ENCODE measurements at regions not wholly inside any gene's neighbourhood (a gene's known extent, or its start where the extent isn't known, plus 50 kb on each side); places are given as distances from the start of the nearest gene placed in this dataset.

DNA sequence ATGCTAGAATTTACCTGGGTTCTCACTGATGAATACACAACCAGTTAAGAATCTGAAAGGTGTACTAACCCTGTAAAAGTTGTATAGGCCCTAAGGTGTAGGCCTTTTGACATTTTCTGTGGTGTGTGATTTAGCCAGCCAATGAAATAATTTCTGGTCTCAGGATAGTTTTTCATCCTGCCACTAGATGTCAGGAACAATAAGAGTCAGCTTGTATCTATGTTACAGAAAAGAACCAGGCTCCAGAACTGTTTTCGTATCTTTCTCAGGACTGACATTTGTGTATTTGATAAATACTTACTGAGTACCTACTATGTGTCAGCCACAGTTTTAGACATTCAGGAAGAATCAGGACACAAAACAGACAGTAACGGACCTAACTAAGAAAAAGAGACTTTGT is 673.6 kb upstream of the TENM3 start:
- Histone ChIP-seq H3K36me3 (no peaks in the 10 kb centered on the region), H3K27ac (no peak overlapping the region), H3K9me3 (no peaks in the 10 kb centered on the region), H3K4me3 (no peak overlapping the region), H3K4me1 (no peaks in the 10 kb centered on the region), H3K27me3 (no peaks in the 10 kb centered on the region)
- TF ChIP-seq, protein P1, sequence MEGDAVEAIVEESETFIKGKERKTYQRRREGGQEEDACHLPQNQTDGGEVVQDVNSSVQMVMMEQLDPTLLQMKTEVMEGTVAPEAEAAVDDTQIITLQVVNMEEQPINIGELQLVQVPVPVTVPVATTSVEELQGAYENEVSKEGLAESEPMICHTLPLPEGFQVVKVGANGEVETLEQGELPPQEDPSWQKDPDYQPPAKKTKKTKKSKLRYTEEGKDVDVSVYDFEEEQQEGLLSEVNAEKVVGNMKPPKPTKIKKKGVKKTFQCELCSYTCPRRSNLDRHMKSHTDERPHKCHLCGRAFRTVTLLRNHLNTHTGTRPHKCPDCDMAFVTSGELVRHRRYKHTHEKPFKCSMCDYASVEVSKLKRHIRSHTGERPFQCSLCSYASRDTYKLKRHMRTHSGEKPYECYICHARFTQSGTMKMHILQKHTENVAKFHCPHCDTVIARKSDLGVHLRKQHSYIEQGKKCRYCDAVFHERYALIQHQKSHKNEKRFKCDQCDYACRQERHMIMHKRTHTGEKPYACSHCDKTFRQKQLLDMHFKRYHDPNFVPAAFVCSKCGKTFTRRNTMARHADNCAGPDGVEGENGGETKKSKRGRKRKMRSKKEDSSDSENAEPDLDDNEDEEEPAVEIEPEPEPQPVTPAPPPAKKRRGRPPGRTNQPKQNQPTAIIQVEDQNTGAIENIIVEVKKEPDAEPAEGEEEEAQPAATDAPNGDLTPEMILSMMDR (IDR thresholded peaks at IDR 0.05) = no peak
- TF ChIP-seq POLR2A (IDR thresholded peaks at IDR 0.05) (no peak), POLR2AphosphoS5 (IDR thresholded peaks at IDR 0.05; ENCODE audit: insufficient read depth in 1 of 2, low read depth in 1 of 2) (no peak)
- no peak for DNase-seq (ENCODE audit: extremely low spot score in 2 of 2)
- intact Hi-C loops (cut with DNase I) = no loop called here

DNA sequence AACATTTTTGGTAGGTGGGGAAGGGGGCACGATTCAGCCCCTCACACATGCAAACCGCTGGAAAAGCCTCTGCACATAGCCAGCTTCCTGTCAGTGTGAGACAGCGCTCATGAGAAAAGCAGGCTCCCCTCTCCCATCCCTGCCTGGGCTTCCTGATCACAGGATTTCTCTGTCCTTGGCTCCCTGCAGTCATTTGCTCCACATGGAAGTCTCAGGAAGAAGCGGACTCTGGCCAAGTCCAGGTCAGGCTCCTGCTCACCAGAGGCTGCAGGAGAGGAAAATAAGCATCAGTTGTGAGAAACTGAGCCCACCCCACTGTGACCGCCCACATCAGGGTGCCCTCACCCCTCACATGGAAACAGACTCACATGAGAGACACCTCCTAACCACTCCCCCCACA is 664.3 kb upstream of the TENM3 start:
- Histone ChIP-seq H3K27me3 (no peaks in the 10 kb centered on the region), H3K27ac (no peak overlapping the region), H3K4me1 (no peaks in the 10 kb centered on the region), H3K36me3 (no peaks in the 10 kb centered on the region), H3K9me3 (no peaks in the 10 kb centered on the region), H3K4me3 (no peak overlapping the region)
- intact Hi-C loops (cut with DNase I) = no loop called here
- DNase-seq (ENCODE audit: extremely low spot score in 2 of 2) = no peak
- TF ChIP-seq, protein P1 (IDR thresholded peaks at IDR 0.05) = no peak
- no peak for TF ChIP-seq POLR2A (IDR thresholded peaks at IDR 0.05)
- TF ChIP-seq POLR2AphosphoS5 (IDR thresholded peaks at IDR 0.05; ENCODE audit: insufficient read depth in 1 of 2, low read depth in 1 of 2) = no peak

DNA sequence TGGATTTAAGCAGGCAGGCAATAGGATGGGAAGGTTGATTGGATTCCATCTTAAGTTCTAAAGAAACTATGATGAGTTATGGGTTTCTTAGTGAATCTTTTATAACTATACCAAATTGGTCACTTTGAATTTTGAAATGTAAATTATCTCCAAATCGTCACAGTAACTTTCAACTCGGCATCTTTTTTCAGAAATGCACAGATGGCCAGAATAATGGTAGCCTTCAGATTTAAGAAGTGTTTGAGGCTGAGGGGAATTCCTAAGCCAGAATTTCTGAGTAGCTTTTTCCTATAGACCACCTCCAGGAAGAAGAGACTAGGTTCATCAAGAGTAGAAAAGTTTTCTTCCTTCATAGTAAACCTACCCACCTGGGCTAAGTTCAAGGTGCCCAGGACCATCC is 663.7 kb upstream of the TENM3 start:
- Histone ChIP-seq H3K27me3 (no peaks in the 10 kb centered on the region), H3K9me3 (no peaks in the 10 kb centered on the region), H3K36me3 (no peaks in the 10 kb centered on the region), H3K27ac (no peak overlapping the region), H3K4me3 (no peak overlapping the region), H3K4me1 (no peaks in the 10 kb centered on the region)
- TF ChIP-seq, protein P1 (IDR thresholded peaks at IDR 0.05) = no peak
- no peak for TF ChIP-seq POLR2AphosphoS5 (IDR thresholded peaks at IDR 0.05; ENCODE audit: insufficient read depth in 1 of 2, low read depth in 1 of 2)
- TF ChIP-seq POLR2A (IDR thresholded peaks at IDR 0.05) = no peak
- intact Hi-C loops (cut with DNase I) = no loop called here
- DNase-seq (ENCODE audit: extremely low spot score in 2 of 2) = no peak

DNA sequence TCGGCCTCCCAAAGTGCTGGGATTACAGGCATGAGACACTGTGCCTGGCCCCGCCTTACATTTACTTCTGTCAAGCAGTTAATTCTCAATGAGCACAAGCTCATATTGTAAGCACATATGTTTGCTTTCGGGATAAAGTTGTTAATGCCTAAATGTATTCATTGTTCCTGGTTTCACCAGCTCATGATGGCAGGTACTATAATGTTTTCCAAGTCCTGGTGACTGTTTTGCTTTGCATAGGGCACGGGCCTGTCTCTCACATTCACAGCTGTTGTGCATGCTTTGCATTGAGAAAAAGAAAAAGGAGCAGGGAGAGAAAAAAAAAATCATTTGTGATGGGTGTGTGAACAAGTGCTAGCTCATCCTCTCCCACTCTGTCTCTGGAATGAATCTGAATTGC is 661.2 kb upstream of the TENM3 start:
- no peak for DNase-seq (ENCODE audit: extremely low spot score in 2 of 2)
- Histone ChIP-seq H3K9me3 (no peaks in the 10 kb centered on the region), H3K36me3 (no peaks in the 10 kb centered on the region), H3K27ac (no peak overlapping the region), H3K4me1 (no peaks in the 10 kb centered on the region), H3K4me3 (no peak overlapping the region), H3K27me3 (no peaks in the 10 kb centered on the region)
- TF ChIP-seq POLR2AphosphoS5 (IDR thresholded peaks at IDR 0.05; ENCODE audit: insufficient read depth in 1 of 2, low read depth in 1 of 2) (no peak), POLR2A (IDR thresholded peaks at IDR 0.05) (no peak)
- TF ChIP-seq, protein P1 (IDR thresholded peaks at IDR 0.05) = no peak
- intact Hi-C loops (cut with DNase I) = no loop called here

DNA sequence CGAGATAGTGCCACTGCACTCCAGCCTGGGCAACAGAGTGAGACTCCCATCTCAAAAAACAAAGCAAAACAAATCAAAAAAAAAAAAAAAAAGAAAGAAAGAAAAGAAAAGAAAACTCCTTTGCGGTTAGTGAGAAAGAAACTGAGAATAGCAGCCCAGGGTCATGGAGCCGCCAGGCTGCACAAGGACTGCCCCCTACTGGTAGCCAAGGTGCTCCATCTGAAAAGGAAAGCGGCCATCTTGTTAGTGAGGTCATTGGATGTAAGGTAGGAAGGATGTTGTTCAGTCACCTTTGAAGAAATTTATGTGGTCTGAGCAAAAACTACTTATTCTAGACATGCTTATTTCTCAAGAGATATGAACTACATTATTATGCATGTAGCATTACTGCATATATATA is 660.6 kb upstream of the TENM3 start:
- no peaks in the 10 kb centered on the region for H3K9me3 ChIP-seq
- H3K27me3 ChIP-seq = no peaks in the 10 kb centered on the region
- H3K27ac ChIP-seq = no peak overlapping the region
- H3K36me3 ChIP-seq = no peaks in the 10 kb centered on the region
- H3K4me1 ChIP-seq = no peaks in the 10 kb centered on the region
- TF ChIP-seq POLR2AphosphoS5 (IDR thresholded peaks at IDR 0.05; ENCODE audit: insufficient read depth in 1 of 2, low read depth in 1 of 2) = no peak
- TF ChIP-seq, protein P1 (IDR thresholded peaks at IDR 0.05) = no peak
- no peak for TF ChIP-seq POLR2A (IDR thresholded peaks at IDR 0.05)
- no peak overlapping the region for H3K4me3 ChIP-seq
- DNase-seq (ENCODE audit: extremely low spot score in 2 of 2) = no peak
- intact Hi-C loops (cut with DNase I) = no loop called here

All from vagina (tissue), 2 donors.